HepG2 (cell line): ENCODE measurements at regions not wholly inside any gene's neighbourhood (a gene's known extent, or its start where the extent isn't known, plus 50 kb on each side); places are given as distances from the start of the nearest gene placed in this dataset.

Source experiments
- ARID5B ChIP-seq: IDR thresholded peaks from 2 replicates; pipeline ENCODE4 v1.4.0; 2020; ENCODE audit warnings: mild to moderate bottlenecking, missing genetic modification reagents
- CTCF ChIP-seq: sonication (generic); formaldehyde crosslinking; IDR thresholded peaks from 2 replicates; pipeline ENCODE4 v1.5.0; 2020; ENCODE audit warnings: mild to moderate bottlenecking, missing genetic modification reagents, moderate library complexity
- ETV6 ChIP-seq: sonication (generic); formaldehyde crosslinking; conservative IDR thresholded peaks from 2 replicates; pipeline ENCODE4 v1.4.0; 2020; ENCODE audit warnings: missing genetic modification reagents
- HNRNPLL ChIP-seq: fragments of 200-400 bp; formaldehyde crosslinking; IDR thresholded peaks from 2 replicates; pipeline ENCODE4 v1.6.1; 2017; ENCODE audit warnings: mild to moderate bottlenecking, low read depth, low read length; ENCODE audit not compliant: poor library complexity, severe bottlenecking
- SMC3 ChIP-seq: IDR thresholded peaks from 2 replicates; pipeline ENCODE4 v1.6.1; 2011; ENCODE audit warnings: low read length, improper control_type of control experiment
- ZBTB2 ChIP-seq: sonication (generic); formaldehyde crosslinking; IDR thresholded peaks from 2 replicates; pipeline ENCODE4 v1.8.0; 2022; ENCODE audit warnings: low read depth, missing genetic modification reagents
- ZBTB25 ChIP-seq: IDR thresholded peaks from 2 replicates; pipeline ENCODE4 v1.6.1; 2018; ENCODE audit warnings: missing genetic modification reagents
- ZNF280D ChIP-seq: sonication (generic); formaldehyde crosslinking; IDR thresholded peaks from 2 replicates; pipeline ENCODE4 v1.5.1; 2020; ENCODE audit warnings: mild to moderate bottlenecking, missing genetic modification reagents
- ZNF691 ChIP-seq: sonication (generic); formaldehyde crosslinking; IDR thresholded peaks from 2 replicates; pipeline ENCODE4 v1.4.0; 2020; ENCODE audit warnings: missing genetic modification reagents, low read depth, mild to moderate bottlenecking, borderline replicate concordance

GRCh38 chr16:8055761-8056160, 534.5 kb downstream of the TMEM114 start:
- TF ChIP-seq SMC3, result no peak
- no peak for TF ChIP-seq CTCF
- TF ChIP-seq ZBTB2 (CRISPR knock-in tag), result no peak
- TF ChIP-seq ZBTB25, result no peak
- TF ChIP-seq ETV6 (CRISPR knock-in tag), result no peak
- TF ChIP-seq HNRNPLL, result no peak
- TF ChIP-seq ARID5B, result no peak
- no peak for TF ChIP-seq ZNF280D (CRISPR knock-in tag)
- TF ChIP-seq ZNF691 (CRISPR knock-in tag), result no peak
